ENCODE measurements at regions not wholly inside any gene's neighbourhood (a gene's known extent, or its start where the extent isn't known, plus 50 kb on each side); places are given as distances from the start of the nearest gene placed in this dataset.

GRCh38 chr10:128689667-128690066 lies 563.4 kb upstream of the MKI67 start:
- no peak for DNase-seq

- no peak for DNase-seq
Measured at GRCh38 chr10:128693493-128694131, 567.4 kb upstream of the MKI67 start.

- DNase-seq = no peak
Measured at GRCh38 chr10:128694168-128694850, 568.1 kb upstream of the MKI67 start.

- no peak for DNase-seq
Measured at GRCh38 chr10:128694851-128695725, 568.9 kb upstream of the MKI67 start.

- no peak for DNase-seq
Measured at GRCh38 chr10:128695931-128696330, 569.7 kb upstream of the MKI67 start.

- no peak for DNase-seq
Measured at GRCh38 chr10:128697437-128697836, 571.2 kb upstream of the MKI67 start.

GRCh38 chr10:128701381-128701780 lies 575.2 kb upstream of the MKI67 start:
- no peak for DNase-seq

- no peak for DNase-seq
Measured at GRCh38 chr10:128701837-128702236, 575.6 kb upstream of the MKI67 start.

GRCh38 chr10:128704716-128705115 lies 578.5 kb upstream of the MKI67 start:
- no peak for DNase-seq

- DNase-seq = no peak
Measured at GRCh38 chr10:128708182-128708581, 582.0 kb upstream of the MKI67 start.

- DNase-seq = no peak
Measured at GRCh38 chr10:128709686-128710085, 583.5 kb upstream of the MKI67 start.

- DNase-seq = no peak
Measured at GRCh38 chr10:128710098-128710797, 584.0 kb upstream of the MKI67 start.

GRCh38 chr10:128710798-128711183 lies 584.6 kb upstream of the MKI67 start:
- no peak for DNase-seq

- no peak for DNase-seq
Measured at GRCh38 chr10:128711806-128712205, 585.6 kb upstream of the MKI67 start.

GRCh38 chr10:128712661-128713400 lies 586.6 kb upstream of the MKI67 start:
- no peak for DNase-seq

GRCh38 chr10:128713471-128713870 lies 587.2 kb upstream of the MKI67 start:
- no peak for DNase-seq

- DNase-seq = no peak
Measured at GRCh38 chr10:128713874-128714570, 587.8 kb upstream of the MKI67 start.

GRCh38 chr10:128714644-128715415 lies 588.6 kb upstream of the MKI67 start:
- DNase-seq = no peak

GRCh38 chr10:128716181-128716580 lies 590.0 kb upstream of the MKI67 start:
- no peak for DNase-seq

- DNase-seq = no peak
Measured at GRCh38 chr10:128721963-128722445, 595.8 kb upstream of the MKI67 start.

GRCh38 chr10:128722947-128723346 lies 596.7 kb upstream of the MKI67 start:
- no peak for DNase-seq
